Endothelial cell of umbilical vein (primary cell): ENCODE measurements at regions not wholly inside any gene's neighbourhood (a gene's known extent, or its start where the extent isn't known, plus 50 kb on each side); places are given as distances from the start of the nearest gene placed in this dataset.

Experiments
- CTCF ChIP-seq, 2 donors: IDR thresholded peaks; 1 replicate in 1 of 2; 2 replicates in 1 of 2; pipeline ENCODE4 v1.5.1; 2011; ENCODE audit warnings: low read length in 2 of 2, mild to moderate bottlenecking in 2 of 2, moderate library complexity in 2 of 2, control low read depth in 1 of 2, inconsistent platforms in 1 of 2, low read depth in 1 of 2; ENCODE audit not compliant: insufficient read depth in 1 of 2; ENCODE audit errors: extremely low read depth in 1 of 2
- JUN ChIP-seq: IDR thresholded peaks from 2 replicates; pipeline ENCODE4 v1.6.1; 2011; ENCODE audit warnings: borderline replicate concordance, low read depth; ENCODE audit not compliant: insufficient read length, insufficient read depth
- MAX ChIP-seq: IDR thresholded peaks from 2 replicates; pipeline ENCODE4 v1.6.1; 2011; ENCODE audit not compliant: insufficient read depth, insufficient read length
- POLR2A ChIP-seq: IDR thresholded peaks from 2 replicates; pipeline ENCODE4 v1.6.1; 2012; ENCODE audit warnings: low read depth, mild to moderate bottlenecking, control low read depth, low read length
- POLR2AphosphoS5 ChIP-seq: IDR thresholded peaks from 2 replicates; pipeline ENCODE4 v1.6.1; 2012; ENCODE audit warnings: low read depth, mild to moderate bottlenecking, control low read depth, low read length, moderate library complexity; ENCODE audit not compliant: insufficient read depth

GRCh38 chr6:128690063-128690462, 169.7 kb upstream of the PTPRK start:
- TF ChIP-seq POLR2AphosphoS5 (no peak), MAX (no peak), CTCF (IDR thresholded peaks at IDR 0.05; ENCODE audit: extremely low read depth in 1 of 2, insufficient read depth in 1 of 2, low read depth in 1 of 2, low read length in 2 of 2) (no peak), POLR2A (no peak), JUN (no peak)
